Omental fat pad (tissue), 3 donors: ENCODE measurements at regions not wholly inside any gene's neighbourhood (a gene's known extent, or its start where the extent isn't known, plus 50 kb on each side); places are given as distances from the start of the nearest gene placed in this dataset.

Experiments
- ATAC-seq: fragments of 150-250 bp; one replicate; pipeline ENCODE4 v1.9.1; 2016; ENCODE audit warnings: mild to moderate bottlenecking, moderate library complexity; ENCODE audit not compliant: low FRiP score
- DNase-seq: peaks from one replicate; pipeline ENCODE4 v3.0.0-alpha.2; 2019; ENCODE audit warnings: low spot score
- CTCF ChIP-seq, 3 donors: fragments of 450-650 bp; IDR thresholded peaks; one replicate each; pipeline ENCODE4 v1.5.1; 2016 to 2017; ENCODE audit warnings: antibody characterized with exemption in 3 of 3, mild to moderate bottlenecking in 3 of 3, moderate library complexity in 2 of 3

DNA sequence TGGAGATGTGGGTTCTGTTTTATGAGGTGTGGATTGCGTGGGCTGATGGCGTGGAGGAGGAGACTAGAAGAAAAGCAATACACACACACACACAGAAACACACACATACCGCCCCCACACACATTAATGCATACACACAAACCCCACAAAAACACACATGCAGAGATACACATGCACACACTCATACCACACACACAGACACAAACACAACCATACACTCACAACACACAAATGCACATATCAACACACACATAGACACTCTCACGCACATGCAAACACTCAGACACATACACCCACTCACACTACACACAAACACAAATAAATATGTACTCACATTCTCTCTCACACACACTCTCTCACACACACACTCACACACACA lies 75.7 kb upstream of the UBL3 start:
- ATAC-seq, result no peak
- TF ChIP-seq CTCF (IDR thresholded peaks at IDR 0.05), result no peak
- DNase-seq, result no peak

GRCh38 chr13:29925457-29926097 lies 75.2 kb upstream of the UBL3 start:
- DNase-seq (peak; percentile 58), ATAC-seq (peak; percentile 76)
- TF ChIP-seq CTCF (IDR thresholded peaks at IDR 0.05), result no peak

DNA sequence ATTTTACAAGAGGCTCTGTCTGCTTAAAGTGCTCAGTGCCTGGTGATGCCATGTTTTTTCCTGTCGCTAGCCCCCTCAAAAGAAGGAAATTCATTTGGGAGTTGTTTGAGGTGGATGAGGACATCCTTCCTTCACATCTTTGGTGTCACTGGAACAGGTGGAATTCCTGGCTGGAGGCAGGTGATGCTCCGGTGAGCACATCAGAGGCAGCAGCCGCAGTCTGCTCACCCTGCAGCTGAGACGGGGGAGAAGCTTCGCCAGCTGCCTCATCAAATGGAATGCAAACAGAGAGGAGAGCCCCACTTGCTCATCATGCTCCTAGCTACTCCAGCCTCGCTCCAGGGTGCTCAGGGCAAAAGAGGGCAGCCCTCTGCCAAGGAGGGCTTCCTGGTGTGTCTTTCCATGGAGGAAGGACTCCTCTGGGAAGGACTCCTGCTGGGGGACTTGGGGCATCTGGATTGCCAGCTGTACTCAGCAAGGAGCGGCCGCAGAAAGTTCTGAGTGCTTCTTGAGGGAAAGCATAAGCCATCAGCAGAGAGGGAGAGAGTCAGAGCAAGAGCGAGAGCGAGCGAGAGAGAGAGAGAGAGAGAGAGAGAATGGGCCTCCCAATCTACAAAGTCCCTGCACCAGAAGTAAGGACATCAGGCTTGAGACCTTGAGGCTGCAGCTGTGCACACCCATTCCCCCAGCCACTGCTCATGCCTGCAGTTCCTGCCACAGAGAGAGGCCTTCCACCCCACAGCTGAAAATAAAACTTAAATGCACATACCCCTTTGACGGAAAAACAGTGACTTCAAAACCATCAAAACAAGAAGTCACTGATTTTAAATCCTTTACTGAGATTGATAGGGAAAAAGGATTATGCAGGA lies 74.3 kb upstream of the UBL3 start:
- ATAC-seq, result no peak
- no peak for DNase-seq
- TF ChIP-seq CTCF (IDR thresholded peaks at IDR 0.05), result no peak

DNA sequence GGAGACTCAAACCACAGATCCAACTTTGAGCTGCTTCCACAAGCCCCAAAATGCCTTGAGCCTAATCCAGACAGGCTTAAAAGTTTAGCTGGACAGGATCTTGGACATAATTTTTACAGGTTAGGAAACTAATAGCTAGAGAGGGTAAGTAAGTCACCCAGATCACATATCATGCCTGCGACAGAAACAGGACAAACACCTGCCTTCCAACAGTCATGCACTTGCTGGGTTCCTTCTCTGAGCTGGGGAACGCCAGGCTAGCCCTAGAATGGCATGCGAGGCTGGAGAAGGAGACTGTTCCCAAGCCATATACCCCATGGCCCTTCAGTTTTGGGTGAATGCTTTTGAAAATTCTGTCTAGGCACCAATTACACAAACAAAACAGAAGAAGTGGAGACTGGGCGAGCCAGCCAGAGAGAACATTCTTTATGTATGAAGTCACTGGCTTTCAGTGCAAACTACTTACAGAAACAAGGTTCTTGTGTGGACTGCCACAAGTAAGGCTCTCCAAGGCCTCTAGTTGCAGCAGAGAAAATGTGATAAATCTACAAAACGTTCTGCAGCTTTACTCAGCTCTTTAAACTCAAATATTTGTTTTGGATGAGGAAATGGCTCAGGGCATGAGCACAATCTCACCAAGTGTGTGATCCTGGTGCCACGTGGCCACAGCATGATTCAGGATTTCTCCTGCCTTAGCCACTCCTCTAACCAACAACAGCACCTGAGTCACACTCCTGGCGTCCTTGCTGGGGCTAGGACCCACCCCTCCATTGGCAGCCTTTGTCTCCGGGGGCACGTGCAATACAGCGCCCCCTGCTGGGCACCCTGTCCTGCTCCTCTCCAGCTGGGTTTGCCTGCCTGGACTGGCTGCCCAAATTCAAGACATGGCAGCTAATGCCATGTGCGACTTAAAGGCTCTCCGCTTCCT lies 73.4 kb upstream of the UBL3 start:
- TF ChIP-seq CTCF (IDR thresholded peaks at IDR 0.05), result peak in 1 of 3 donors; percentile 76
- ATAC-seq, result peak; percentile 86
- peak; percentile 52 for DNase-seq

DNA sequence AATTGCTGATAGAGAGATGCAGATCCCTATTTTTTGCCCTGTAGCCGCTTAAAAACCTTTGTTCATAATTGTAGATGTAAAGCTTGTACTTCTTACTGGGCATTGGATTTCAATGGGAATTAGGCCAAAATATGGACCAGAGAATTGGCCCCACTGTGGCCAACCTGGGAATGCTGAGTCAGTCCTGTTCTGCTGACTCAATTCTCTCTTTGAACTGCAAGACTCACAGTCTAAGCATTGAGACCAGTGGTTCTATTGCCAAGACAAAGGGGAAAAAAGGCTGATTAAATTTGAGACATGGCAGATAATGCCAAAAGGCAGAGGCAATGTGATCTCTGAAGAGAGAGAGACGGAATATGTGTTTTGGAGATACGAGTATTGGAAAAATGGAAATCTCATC lies 72.5 kb upstream of the UBL3 start:
- TF ChIP-seq CTCF (IDR thresholded peaks at IDR 0.05), result no peak
- ATAC-seq (no peak), DNase-seq (no peak)

- no peak for ATAC-seq
- DNase-seq, result no peak
- no peak for TF ChIP-seq CTCF (IDR thresholded peaks at IDR 0.05)
These were observed 71.9 kb upstream of the UBL3 start for GRCh38 chr13:29922281-29922821.
